ENCODE measurements at regions not wholly inside any gene's neighbourhood (a gene's known extent, or its start where the extent isn't known, plus 50 kb on each side); places are given as distances from the start of the nearest gene placed in this dataset.

DNA sequence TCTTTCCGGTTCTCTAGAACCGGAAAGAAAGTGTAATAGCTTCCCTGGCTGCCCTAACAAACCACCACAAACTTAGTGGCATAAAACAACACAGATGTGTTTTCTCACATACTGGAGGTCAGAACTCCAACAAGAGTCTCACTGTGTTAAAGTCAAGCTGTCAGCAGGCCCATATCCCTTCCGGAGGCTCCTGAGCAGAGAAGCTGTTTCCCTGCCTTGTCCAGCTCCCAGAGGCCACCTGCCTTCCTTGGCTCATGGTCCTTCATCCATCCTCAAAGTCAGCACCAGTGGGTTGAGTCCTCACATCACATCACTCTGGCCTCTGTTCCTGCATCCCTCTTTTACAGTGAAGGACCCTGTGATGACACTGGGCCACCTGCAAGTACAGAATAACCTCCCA lies 49.8 kb upstream of the HMX1 start:
- DNase-seq: no peak
